A549 (cell line): ENCODE measurements at regions not wholly inside any gene's neighbourhood (a gene's known extent, or its start where the extent isn't known, plus 50 kb on each side); places are given as distances from the start of the nearest gene placed in this dataset.

Experiments used
- CHD2 ChIP-seq: fragments of 150-350 bp; IDR thresholded peaks from 2 replicates; pipeline ENCODE4 v1.6.1; 2014; ENCODE audit warnings: low read length; ENCODE audit not compliant: partially characterized antibody
- CTCF ChIP-seq: fragments of >200 bp; sonication (Bioruptor Twin); formaldehyde crosslinking; IDR thresholded peaks from 3 replicates; pipeline ENCODE4 v1.5.1; 2016
- HMGXB4 ChIP-seq: fragments of 250-450 bp; sonication (Bioruptor Pico); IDR thresholded peaks from 2 replicates; pipeline ENCODE4 v1.5.0; 2021; ENCODE audit warnings: mild to moderate bottlenecking, moderate library complexity, borderline replicate concordance
- MAX ChIP-seq: IDR thresholded peaks from 2 replicates; pipeline ENCODE4 v1.6.1; 2012
- POLR2A ChIP-seq: IDR thresholded peaks from 2 replicates; pipeline ENCODE4 v1.6.1; 2012; ENCODE audit warnings: mild to moderate bottlenecking, low read length
- RAD21 ChIP-seq, 2 experiments: fragments of >200 bp in 1 of 2; sonication (Bioruptor Twin) in 1 of 2; formaldehyde crosslinking in 1 of 2; IDR thresholded peaks in 1 of 2; conservative IDR thresholded peaks in 1 of 2; 2 replicates in 1 of 2; 3 replicates in 1 of 2; pipeline ENCODE4 v1.6.1; 2012 to 2018; ENCODE audit warnings: inconsistent platforms in 1 of 2
- SMC3 ChIP-seq: fragments of >200 bp; sonication (Bioruptor Twin); formaldehyde crosslinking; IDR thresholded peaks from 3 replicates; pipeline ENCODE4 v1.6.1; 2018; ENCODE audit warnings: inconsistent platforms
- TF ChIP-seq, protein P1 (sequence below): fragments of 200-600 bp; sonication (generic); IDR thresholded peaks from 2 replicates; pipeline ENCODE4 v1.6.1; 2016; ENCODE audit warnings: antibody characterized with exemption, mild to moderate bottlenecking, moderate library complexity

DNA sequence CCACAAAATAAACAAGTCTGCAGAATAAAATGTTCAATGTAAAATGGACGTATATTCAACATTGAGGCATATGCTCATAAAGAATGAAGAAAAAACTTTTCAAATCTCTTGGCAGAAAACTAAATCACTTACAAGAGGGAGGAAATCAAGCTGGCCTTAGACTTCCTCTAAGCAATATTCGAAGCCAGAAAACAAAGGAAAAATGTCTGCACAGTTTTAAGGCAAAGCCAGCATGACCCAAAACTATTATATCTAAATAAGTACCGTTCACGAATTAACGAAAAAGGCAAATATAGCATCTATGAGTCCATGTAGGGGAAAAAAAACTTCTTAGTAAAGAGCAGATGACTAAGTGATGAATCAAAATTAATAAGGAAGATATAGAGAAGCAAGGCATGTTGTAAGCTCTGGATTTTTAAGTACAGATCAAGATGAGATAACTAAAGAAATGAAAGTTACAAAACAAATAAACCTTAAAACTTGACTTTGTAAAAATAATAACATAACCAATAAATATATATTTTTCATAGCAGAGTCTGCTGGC is 101.3 kb downstream of the KCNRG start:
- TF ChIP-seq CHD2: no peak
- no peak for TF ChIP-seq SMC3
- no peak for TF ChIP-seq CTCF
- no peak for TF ChIP-seq RAD21 (conservative IDR thresholded peaks at IDR 0.05 in 1 of 2, IDR thresholded peaks at IDR 0.05 in 1 of 2)
- TF ChIP-seq HMGXB4 (CRISPR knock-in tag): no peak
- TF ChIP-seq, protein P1, sequence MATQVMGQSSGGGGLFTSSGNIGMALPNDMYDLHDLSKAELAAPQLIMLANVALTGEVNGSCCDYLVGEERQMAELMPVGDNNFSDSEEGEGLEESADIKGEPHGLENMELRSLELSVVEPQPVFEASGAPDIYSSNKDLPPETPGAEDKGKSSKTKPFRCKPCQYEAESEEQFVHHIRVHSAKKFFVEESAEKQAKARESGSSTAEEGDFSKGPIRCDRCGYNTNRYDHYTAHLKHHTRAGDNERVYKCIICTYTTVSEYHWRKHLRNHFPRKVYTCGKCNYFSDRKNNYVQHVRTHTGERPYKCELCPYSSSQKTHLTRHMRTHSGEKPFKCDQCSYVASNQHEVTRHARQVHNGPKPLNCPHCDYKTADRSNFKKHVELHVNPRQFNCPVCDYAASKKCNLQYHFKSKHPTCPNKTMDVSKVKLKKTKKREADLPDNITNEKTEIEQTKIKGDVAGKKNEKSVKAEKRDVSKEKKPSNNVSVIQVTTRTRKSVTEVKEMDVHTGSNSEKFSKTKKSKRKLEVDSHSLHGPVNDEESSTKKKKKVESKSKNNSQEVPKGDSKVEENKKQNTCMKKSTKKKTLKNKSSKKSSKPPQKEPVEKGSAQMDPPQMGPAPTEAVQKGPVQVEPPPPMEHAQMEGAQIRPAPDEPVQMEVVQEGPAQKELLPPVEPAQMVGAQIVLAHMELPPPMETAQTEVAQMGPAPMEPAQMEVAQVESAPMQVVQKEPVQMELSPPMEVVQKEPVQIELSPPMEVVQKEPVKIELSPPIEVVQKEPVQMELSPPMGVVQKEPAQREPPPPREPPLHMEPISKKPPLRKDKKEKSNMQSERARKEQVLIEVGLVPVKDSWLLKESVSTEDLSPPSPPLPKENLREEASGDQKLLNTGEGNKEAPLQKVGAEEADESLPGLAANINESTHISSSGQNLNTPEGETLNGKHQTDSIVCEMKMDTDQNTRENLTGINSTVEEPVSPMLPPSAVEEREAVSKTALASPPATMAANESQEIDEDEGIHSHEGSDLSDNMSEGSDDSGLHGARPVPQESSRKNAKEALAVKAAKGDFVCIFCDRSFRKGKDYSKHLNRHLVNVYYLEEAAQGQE: no peak
- TF ChIP-seq MAX: no peak
- TF ChIP-seq POLR2A: no peak
